ENCODE measurements at regions not wholly inside any gene's neighbourhood (a gene's known extent, or its start where the extent isn't known, plus 50 kb on each side); places are given as distances from the start of the nearest gene placed in this dataset.

- no peak for DNase-seq (ENCODE audit: low read depth)
Measured at GRCh38 chr1:81577004-81577697, 223.6 kb upstream of the ADGRL2 start.

- DNase-seq (ENCODE audit: low read depth) = no peak
Measured at GRCh38 chr1:81574408-81574807, 226.3 kb upstream of the ADGRL2 start.

GRCh38 chr1:81573458-81573857 is 227.3 kb upstream of the ADGRL2 start:
- no peak for DNase-seq (ENCODE audit: low read depth)

- peak; percentile 3 for DNase-seq (ENCODE audit: low read depth)
Measured at GRCh38 chr1:81571946-81572345, 228.8 kb upstream of the ADGRL2 start.

GRCh38 chr1:81569761-81570160 is 231.0 kb upstream of the ADGRL2 start:
- DNase-seq (ENCODE audit: low read depth) = no peak

GRCh38 chr1:81563632-81564031 is 237.1 kb upstream of the ADGRL2 start:
- DNase-seq (ENCODE audit: low read depth) = no peak

- no peak for DNase-seq (ENCODE audit: low read depth)
Measured at GRCh38 chr1:81562934-81563333, 237.8 kb upstream of the ADGRL2 start.

- DNase-seq (ENCODE audit: low read depth) = no peak
Measured at GRCh38 chr1:81560629-81561028, 240.1 kb upstream of the ADGRL2 start.

- peak; percentile 3 for DNase-seq (ENCODE audit: low read depth)
Measured at GRCh38 chr1:81559662-81560350, 240.9 kb upstream of the ADGRL2 start.

GRCh38 chr1:81558291-81559076 is 242.2 kb upstream of the ADGRL2 start:
- no peak for DNase-seq (ENCODE audit: low read depth)

- no peak for DNase-seq (ENCODE audit: low read depth)
Measured at GRCh38 chr1:81556968-81557367, 243.8 kb upstream of the ADGRL2 start.

GRCh38 chr1:81554534-81554933 is 246.2 kb upstream of the ADGRL2 start:
- no peak for DNase-seq (ENCODE audit: low read depth)

- DNase-seq (ENCODE audit: low read depth) = no peak
Measured at GRCh38 chr1:81554108-81554507, 246.6 kb upstream of the ADGRL2 start.

- no peak for DNase-seq (ENCODE audit: low read depth)
Measured at GRCh38 chr1:81553503-81553902, 247.2 kb upstream of the ADGRL2 start.

- DNase-seq (ENCODE audit: low read depth) = no peak
Measured at GRCh38 chr1:81551946-81552345, 248.8 kb upstream of the ADGRL2 start.

- no peak for DNase-seq (ENCODE audit: low read depth)
Measured at GRCh38 chr1:81550753-81551152, 250.0 kb upstream of the ADGRL2 start.

GRCh38 chr1:81549588-81550127 is 251.1 kb upstream of the ADGRL2 start:
- DNase-seq (ENCODE audit: low read depth) = peak; percentile 31

GRCh38 chr1:81548918-81549587 is 251.7 kb upstream of the ADGRL2 start:
- DNase-seq (ENCODE audit: low read depth) = no peak

- no peak for DNase-seq (ENCODE audit: low read depth)
Measured at GRCh38 chr1:81547912-81548303, 252.8 kb upstream of the ADGRL2 start.

- no peak for DNase-seq (ENCODE audit: low read depth)
Measured at GRCh38 chr1:81547261-81547911, 253.3 kb upstream of the ADGRL2 start.

- no peak for DNase-seq (ENCODE audit: low read depth)
Measured at GRCh38 chr1:81545734-81546133, 255.0 kb upstream of the ADGRL2 start.
